ENCODE measurements at regions not wholly inside any gene's neighbourhood (a gene's known extent, or its start where the extent isn't known, plus 50 kb on each side); places are given as distances from the start of the nearest gene placed in this dataset.

GRCh38 chr2:186950694-186951093, 101.7 kb upstream of the ZSWIM2 start:
- WGBS, 2 donors: 87 to 90% methylated on average over 3 of the region's 3 CpGs
- no peaks in the 10 kb centered on the region for H3K36me3 ChIP-seq
- DNase-seq: no peak

GRCh38 chr2:186949726-186950256, 100.8 kb upstream of the ZSWIM2 start:
- H3K36me3 ChIP-seq: no peaks in the 10 kb centered on the region
- no peaks in the 10 kb centered on the region for H3K27me3 ChIP-seq
- ATAC-seq (peak in 5 of 8 donors; percentile 26 to 65 (median 43)), DNase-seq (peak in 1 of 2 donors; percentile 7)
- H3K4me1 ChIP-seq: peaks cover 0 to 5% (median 0%) of the 10 kb centered on the region in 9 donors
- H3K27ac ChIP-seq: no peak overlapping the region
- no peaks in the 10 kb centered on the region for H3K9me3 ChIP-seq
- no peak for TF ChIP-seq CTCF (IDR thresholded peaks at IDR 0.05)
- intact Hi-C loops (cut with DNase I): no loop called here
- 73 to 80% methylated on average over 4 of the region's 4 CpGs for WGBS, 2 donors
- H3K4me3 ChIP-seq: no peak overlapping the region

More at GRCh38 chr2:186950694-186951093, 101.7 kb upstream of the ZSWIM2 start:
- no peak overlapping the region for H3K4me3 ChIP-seq
- peaks cover 0 to 5% (median 0%) of the 10 kb centered on the region in 9 donors for H3K4me1 ChIP-seq
- ATAC-seq: no peak
- H3K27me3 ChIP-seq: no peaks in the 10 kb centered on the region
- no peak overlapping the region for H3K27ac ChIP-seq
- TF ChIP-seq CTCF (IDR thresholded peaks at IDR 0.05): no peak
- no peaks in the 10 kb centered on the region for H3K9me3 ChIP-seq
- intact Hi-C loops (cut with DNase I): no loop called here

GRCh38 chr2:186947516-186947915, 98.5 kb upstream of the ZSWIM2 start:
- DNase-seq (no peak), ATAC-seq (no peak)
- Histone ChIP-seq H3K9me3 (no peaks in the 10 kb centered on the region), H3K36me3 (no peaks in the 10 kb centered on the region), H3K27ac (no peak overlapping the region), H3K27me3 (no peaks in the 10 kb centered on the region), H3K4me3 (no peak overlapping the region), H3K4me1 (peaks cover 0 to 5% (median 0%) of the 10 kb centered on the region in 9 donors)
- 94 to 99% methylated on average over 2 of the region's 2 CpGs for WGBS, 2 donors
- no peak for TF ChIP-seq CTCF (IDR thresholded peaks at IDR 0.05)
- intact Hi-C loops (cut with DNase I): no loop called here

- WGBS, 2 donors: 86 to 91% methylated on average over 2 of the region's 2 CpGs
- intact Hi-C loops (cut with DNase I): no loop called here
- DNase-seq (no peak), ATAC-seq (no peak)
- Histone ChIP-seq H3K4me3 (no peak overlapping the region), H3K27me3 (no peaks in the 10 kb centered on the region), H3K9me3 (no peaks in the 10 kb centered on the region), H3K4me1 (peaks cover 0 to 4% (median 0%) of the 10 kb centered on the region in 9 donors), H3K36me3 (no peaks in the 10 kb centered on the region), H3K27ac (no peak overlapping the region)
- no peak for TF ChIP-seq CTCF (IDR thresholded peaks at IDR 0.05)
Measured at GRCh38 chr2:186946896-186947467, 98.0 kb upstream of the ZSWIM2 start.
